HG03442 (cell line): ENCODE measurements at regions not wholly inside any gene's neighbourhood (a gene's known extent, or its start where the extent isn't known, plus 50 kb on each side); places are given as distances from the start of the nearest gene placed in this dataset.
"Not testable (repeated sequence)": the region's sequence is repeated elsewhere in the genome, so short reads cannot be mapped to it uniquely, and the experiment has no call there.

Source experiments
- ATAC-seq: cut with Tn5 transposase; IDR thresholded peaks from one replicate; pipeline ENCODE4 v1.9.1; 2021; ENCODE audit warnings: mild to moderate bottlenecking, moderate library complexity; ENCODE audit not compliant: unreplicated experiment

DNA sequence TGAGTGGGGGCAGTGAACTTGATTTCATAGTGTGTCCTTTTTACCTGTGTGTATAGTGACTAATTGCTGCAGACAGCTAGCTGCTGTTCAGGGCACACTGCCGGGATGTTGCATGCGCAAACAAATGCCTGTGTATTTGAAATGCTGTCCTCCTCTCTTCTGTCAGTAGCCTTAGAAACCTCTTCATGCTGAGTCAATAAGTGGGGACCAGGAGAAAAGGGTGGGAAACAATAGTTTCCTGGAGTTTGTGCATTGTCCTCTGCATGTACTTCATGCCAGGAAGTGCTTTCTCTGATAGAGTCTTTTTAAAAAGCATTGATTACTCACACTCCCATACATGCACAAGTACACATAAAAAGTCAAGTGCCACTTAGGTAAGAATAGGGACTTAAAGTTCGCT, 1183.7 kb upstream of the CELF2 start:
- no peak for ATAC-seq

DNA sequence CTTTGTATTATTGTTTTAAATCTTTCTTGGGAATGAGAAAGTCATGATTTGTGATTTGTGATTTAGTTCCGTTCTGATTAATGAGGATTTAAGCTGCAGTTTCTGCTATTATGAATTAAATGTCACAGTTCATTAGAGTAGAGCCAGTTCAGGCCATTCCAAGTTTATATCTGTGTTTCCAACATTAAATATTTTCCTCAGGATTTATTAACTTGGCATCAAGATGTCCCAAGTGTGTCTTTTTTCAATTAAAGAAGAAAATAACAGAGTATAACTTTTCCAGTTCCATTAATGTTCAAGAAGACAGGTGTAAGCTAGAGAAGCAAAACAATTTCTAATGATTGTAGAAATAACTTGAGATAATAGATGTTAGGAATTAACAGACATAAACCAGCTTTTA, 1183.2 kb upstream of the CELF2 start:
- no peak for ATAC-seq

DNA sequence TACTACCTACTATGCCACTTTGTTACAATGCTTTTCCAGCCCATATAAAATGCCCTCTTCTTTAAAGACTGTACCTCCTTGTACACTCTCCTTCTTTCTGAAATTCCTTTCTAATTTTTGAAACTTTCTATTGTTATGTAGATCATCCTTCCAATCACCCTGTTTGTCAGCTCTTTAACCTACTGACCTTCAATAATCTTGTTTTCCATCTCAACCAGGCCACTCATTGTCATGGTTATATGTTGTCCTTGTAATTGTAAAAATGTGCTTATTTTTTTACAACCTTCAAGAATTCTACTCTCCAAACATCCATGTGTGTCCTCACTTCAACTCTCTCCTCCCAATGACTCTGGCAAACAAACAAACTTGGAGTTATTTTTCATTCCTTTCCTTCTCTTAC, 1172.6 kb upstream of the CELF2 start:
- no peak for ATAC-seq

DNA sequence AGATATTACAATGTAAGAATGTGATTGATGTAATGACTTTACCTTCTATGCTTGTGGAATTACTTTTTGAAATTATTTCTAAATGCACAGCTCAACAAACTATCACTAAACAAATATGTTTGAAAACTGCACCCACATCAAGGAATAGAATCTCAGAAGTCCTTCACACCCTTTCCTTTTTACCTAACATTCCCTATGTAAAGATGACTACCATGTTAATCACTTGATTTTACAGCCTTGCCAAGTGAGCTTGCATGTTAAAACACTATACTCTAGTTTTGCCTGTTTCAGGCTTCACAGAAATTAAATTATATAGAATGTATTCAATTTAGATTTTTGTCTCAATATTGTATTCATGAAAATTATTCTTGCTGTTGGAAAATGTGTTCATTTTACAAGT, 1169.4 kb upstream of the CELF2 start:
- ATAC-seq: no peak

DNA sequence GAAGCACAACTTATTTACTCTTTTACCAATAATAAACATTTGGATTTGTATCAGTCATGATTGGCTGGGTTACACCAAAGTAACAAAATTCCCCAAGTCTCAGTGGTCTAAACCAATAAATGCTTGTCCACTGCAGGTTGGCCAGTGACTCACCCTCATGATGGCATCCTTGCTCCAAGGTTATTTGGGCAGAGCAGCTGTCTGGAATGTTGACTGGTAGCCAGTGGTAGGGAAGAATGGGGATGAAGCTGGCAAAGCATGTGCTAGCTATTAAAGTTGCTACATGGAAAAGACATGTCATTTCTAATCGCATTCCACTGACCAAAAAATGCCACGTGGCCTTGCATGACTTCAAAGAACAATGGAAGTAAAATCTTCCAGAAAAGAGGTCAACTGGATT, 1168.7 kb upstream of the CELF2 start:
- ATAC-seq: no peak

DNA sequence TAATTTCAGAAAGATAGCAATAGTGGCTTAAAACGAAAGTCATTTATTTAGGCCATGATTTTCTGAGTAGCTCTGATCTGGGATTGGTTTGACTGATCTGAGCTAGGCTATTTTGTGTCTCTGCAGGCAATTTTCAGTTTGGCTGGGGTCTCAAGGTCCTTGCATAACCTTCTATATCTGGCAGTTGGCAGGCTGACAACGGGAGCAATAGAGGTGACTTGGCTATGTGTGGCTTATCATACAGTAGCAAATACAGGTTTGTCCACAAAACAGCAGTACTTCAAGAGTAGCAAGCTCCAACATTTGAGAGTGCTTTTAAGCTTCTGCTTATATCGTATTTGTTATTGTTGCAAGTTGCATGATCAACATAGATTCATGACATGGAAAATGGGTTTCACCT, 1167.3 kb upstream of the CELF2 start:
- no peak for ATAC-seq

DNA sequence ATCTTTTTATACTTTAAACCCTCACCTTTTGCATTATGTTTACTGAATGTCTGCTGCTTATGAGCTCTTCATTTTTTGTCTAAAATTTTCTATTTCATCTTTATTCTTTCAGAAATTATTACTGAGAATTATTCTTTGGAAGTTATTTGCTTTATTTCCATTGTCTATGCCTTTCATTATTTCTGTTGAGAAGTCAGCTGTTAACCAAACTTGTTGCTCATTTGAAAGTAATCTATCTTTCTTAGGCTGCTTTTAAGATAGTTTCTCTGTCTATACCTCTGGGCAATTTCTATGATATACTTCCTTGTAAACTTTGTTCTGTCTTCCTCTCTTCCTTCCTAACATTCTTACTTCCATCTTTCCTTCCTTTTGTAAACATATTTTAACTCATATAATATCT, 1165.9 kb upstream of the CELF2 start:
- ATAC-seq: no peak

DNA sequence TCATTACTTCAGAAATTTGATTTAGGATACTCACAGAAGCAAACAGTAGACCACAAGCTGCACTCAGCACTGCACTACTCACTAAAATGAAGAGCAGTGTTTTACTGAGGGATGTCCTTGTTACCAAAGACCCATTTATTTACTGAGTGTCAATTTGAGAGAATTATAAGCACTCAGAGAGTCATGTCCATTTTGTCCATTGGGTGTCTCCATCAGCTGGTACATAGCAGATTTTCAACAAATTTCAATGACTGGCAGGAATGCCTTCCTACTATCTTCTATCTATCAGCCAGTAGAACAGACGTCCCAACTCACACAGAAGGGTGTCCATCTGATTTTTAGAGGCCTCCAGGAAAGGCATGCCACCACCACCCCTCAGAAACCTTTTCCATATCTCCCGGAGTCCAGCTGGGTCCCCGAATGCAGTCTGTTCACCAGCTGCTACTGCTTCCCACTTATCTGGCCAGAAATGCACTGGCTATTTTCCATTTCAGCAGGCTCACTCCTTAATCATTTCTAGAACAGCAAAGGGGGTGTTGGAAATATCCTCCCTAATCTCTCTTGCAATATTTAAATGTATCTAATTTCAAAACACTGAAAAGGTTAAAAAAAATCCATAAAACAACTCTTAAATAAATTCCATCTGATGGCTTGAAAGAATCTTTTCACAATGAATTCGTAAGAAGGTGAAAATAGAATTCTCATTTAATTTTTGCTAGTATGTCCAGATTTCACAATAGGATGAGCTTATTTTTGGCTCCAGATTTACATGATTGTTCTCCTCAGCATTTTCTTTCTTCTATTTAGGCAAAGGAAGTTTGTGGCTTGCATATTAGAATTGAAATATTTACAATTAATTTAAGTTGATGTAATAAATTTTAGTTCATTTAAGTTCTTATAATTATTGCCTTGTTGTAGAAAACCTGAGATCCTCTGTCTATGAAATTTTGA, 1164.0 kb upstream of the CELF2 start:
- no peak for ATAC-seq

DNA sequence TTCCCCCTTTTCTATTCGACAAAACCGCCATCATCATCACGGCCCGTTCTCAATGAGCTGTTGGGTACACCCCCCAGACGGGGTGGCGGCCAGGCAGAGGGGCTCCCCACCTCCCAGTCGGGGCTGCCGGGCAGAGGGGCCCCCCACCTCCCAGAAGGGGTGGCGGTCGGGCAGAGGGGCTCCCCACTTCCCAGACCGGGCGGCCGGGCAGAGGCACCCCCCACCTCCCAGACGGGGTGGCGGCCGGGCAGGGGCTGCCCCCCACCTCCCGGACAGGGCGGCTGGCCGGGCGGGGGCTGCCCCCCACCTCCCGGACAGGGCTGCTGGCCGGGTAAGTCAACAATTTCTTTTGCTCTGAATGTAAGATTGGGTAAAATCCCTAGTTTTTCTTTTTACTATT, 1162.2 kb upstream of the CELF2 start:
- ATAC-seq: not testable (repeated sequence)

DNA sequence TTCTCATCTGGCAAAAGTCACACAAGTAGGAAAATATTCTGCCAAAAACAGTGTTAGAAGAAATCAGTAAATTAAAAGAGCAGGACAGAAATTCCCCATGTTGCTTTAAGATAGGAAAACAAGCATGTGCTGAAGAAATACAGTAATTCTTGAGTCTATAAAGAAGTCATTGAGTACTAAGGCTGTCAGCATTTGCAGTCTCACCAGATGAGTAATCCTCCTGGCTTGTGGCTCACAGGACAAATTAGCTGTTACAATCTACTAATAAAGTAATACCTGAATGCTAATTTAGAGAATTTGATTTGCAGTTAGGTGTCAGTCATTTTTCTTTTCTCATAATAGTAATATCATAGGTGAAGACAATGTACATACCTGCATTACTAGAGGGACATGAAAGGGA, 1158.9 kb upstream of the CELF2 start:
- no peak for ATAC-seq

DNA sequence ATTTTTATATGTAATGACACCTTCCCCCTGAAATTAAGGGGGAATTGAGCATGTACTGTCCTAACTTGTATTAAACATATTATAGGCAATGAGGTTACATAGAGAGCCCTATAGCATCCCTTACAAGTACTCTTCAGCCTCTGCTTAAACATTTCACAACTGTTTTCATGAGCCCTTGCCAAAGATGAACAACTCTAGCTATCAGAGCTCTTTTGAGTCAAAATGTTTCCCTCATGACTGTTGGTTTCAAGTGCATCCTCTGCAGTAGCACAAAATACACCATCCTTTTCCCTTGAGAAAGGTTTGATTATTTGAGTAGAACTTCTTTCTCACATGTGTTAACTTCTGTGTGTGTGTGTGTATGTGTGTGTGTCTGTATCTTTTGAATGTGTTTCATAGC, 1157.6 kb upstream of the CELF2 start:
- no peak for ATAC-seq

DNA sequence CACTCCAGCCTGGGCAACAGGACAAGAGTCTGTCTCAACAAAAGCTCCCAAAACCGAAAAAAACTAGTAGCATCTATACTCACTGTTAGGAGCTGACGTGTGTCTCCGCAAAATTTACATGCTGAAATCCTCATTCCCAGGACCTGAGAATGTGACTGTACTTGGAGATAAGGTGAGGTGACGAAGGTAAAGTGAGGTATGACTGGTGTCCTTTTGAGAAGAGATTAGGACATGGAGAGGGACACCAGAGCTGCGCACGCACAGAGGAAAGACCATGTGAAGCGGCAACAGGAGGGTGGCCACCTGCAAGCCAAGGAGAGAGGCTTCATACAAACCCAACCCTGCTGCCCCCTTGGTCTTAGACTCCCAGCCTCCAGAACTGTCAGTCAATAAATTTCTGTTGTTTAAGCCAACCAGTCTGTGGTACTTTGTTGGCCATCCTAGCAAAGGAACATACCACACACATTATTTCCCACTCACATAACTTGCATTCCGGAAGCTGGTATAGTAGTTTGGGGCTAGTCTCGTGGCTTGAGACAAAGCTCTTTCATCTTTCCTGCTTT, 1154.0 kb upstream of the CELF2 start:
- no peak for ATAC-seq

DNA sequence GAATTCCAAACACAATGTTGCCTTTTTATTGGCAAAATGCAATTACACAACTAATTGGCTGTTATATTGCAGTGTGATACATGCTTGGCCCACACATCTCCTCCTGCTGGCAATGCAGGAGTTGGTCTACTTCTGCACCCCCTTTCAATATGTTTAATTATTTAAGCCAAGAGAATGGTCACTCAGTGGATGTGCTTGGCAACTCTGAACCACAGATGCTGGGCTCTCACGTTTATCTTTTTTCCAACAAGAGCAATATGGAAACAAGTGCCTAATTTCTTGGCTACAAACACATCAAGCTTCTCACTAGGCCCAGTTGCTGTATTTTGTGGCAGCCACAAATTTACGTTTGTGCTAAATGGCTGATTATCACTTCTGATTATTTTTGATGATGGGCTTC, 1149.2 kb upstream of the CELF2 start:
- ATAC-seq: no peak

DNA sequence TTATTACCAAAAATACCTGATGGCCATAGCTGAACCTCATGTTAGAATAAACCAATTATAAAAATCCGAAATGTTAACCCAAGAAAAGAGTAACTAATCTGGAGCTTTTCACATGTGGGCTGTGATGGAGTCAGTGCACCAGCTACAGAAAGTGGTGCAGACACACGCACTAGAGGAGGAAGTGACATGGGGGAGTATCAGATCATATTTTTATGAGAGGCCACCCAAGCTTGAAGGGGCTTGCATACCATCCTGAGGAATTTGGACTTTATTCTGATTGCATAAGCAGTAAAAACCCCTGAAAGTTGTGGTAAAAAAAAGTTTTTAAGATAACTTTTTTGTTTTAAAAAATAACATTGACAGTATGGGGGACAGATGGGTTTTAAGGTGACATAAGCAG, 1148.5 kb upstream of the CELF2 start:
- no peak for ATAC-seq

DNA sequence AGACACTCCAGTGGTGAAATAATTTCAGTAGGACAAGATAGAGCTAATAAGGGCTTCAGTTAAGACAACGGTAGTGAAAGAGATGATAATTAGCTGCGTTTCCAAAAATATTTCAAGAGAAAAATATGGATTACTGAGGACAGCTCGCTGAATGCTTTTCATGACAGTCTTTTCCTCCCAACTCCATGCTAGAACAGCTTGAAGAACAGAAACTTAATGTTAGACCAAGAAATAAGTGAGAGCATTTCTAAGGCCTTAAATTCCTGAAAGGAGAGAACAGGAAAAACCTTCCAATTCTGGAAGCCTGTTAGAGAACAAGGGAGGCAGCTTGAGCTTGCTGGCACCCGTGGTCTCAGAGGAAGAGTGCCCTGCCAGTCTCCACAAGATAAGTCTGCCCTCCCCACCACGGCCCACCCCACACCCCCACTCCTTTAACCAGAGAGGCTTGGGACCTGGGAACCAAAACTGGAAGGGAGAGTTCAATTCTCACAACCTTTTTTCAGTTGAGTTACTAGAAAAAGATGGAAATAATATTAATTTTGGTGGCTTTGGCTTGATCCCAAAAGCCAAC, 1148.0 kb upstream of the CELF2 start:
- no peak for ATAC-seq

DNA sequence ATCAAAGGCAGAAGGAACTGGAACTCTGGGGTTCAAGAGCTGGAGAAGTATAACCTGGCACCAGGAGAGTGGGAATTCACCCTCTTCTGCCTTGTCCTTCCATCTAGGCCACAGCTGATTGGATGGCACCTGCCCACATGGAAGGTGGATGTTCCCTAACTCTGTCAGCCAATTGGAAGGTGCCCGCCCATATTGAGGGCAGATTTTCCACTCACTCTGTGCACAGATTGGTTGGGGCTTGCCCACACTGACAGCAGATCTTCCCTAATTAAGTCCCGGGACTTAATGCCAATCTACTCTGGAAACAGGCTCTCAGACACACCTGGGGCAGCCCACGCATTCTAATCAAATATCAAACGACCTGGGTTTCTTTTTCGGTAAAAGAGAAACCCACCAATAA, 1142.3 kb upstream of the CELF2 start:
- ATAC-seq: no peak

DNA sequence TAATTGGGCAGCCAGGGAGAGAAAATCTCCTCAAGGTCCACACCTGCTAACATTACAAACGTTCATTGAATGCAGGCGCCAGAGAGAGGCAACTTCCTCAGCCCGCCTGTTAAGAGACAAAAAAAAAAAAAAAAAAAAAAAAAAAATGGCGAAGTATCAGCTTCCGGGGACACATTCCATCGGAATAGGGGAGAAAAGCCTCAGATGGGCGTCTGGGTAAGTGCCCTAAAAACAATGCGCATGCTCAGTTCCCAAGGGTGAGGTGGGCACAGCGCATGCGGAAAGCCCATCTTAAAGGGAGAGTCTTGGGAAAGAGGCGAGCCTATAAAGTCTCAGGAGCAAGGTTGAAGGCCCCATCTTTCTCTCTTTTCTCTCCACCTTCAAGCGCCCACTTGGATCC, 1139.7 kb upstream of the CELF2 start:
- ATAC-seq: no peak

DNA sequence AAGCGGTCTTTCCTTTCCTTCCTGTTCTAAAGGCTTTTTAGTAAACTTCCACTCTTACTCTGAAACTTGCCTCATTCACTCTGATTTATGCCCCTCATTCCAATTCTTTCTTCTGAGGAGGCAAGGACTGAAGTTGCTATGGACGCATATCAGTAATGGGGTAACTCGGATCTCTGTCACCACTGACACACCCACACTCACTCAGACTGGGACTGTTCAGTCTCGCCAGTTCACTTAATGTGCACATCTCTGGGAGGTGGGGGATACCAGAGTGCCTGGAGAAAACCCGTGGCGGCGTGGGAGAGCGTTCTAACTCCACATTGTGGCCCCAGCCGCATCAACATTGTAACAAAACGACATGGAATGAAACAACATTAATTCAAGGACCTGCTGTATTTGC, 1139.3 kb upstream of the CELF2 start:
- no peak for ATAC-seq

DNA sequence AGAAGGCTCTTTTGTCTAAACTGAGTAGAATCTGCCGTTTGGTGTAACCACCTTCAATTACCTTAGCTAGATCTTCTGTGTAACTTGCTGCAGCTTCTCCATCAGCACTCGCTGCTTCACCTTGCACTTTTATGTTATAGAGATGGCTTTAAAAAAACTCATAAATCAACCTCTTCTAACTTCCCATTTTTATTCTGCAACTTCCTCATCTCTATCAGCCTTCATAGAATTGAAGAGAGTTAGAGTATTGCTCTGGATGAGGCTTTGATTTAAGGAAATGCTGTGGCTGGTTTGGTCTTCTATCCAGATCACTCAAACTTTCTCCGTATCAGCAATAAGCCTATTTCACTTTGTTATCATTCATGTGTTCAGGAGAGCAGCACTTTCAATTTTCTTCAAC, 1131.9 kb upstream of the CELF2 start:
- no peak for ATAC-seq

DNA sequence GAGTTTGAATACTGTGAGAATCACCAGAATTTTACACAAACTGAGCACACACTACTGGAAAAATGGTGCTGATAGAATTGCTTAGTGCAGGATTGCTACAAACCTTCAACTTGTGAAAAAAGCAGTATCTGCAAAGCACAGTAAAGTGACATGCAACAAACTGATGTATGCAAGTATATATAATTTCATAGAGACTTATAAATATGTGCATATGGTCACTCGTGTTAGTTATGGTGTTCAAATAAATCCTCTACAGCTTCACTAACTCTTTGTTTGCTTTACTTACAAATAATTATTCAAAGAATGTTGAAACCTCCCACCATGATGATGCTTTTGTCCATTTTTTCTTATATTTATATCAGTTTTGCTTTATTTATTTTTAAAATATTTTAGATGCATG, 1130.9 kb upstream of the CELF2 start:
- no peak for ATAC-seq

DNA sequence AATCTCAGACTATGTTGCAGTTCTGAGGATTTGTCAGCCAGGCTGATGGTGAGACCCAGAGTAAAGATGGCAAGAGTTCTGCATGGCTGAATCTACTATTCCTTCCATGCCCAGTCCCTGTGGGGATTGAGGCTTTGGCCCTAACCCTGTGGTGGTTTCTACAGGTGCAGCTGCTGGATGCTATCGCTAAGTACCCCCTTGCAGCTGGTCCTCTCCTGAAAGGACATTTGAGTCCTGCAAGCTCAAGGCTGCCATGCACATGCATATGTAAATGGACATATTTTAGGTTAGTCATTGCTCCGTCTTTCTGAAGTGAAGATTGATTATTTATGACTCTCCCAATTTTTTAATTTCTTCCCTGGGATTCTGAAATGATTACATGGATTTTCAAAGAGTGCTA, 1122.2 kb upstream of the CELF2 start:
- no peak for ATAC-seq

DNA sequence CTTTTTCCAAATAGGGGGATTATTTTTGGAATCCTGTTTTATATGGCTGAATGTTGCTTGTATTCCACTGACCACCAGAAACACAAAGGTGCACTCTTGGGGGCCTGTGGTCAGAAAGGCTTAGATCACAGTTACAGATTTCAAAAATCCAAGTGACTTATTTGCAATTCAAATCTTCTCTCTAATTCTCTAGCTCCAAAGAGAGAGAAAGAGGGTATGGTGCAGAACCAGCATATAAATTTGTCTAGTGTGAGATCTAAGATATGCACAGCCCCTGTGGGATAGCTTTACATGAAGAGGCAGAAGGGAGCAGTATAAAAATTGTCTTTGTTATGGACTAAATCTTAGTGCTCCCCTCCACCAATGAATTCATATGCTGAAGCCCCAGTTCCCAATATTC, 1121.7 kb upstream of the CELF2 start:
- no peak for ATAC-seq
